ENCODE measurements at regions not wholly inside any gene's neighbourhood (a gene's known extent, or its start where the extent isn't known, plus 50 kb on each side); places are given as distances from the start of the nearest gene placed in this dataset.

- ChIA-PET POLR2A (ENCODE audit: low non-redundant PET) (no interaction called here), CTCF (no interaction called here)
- TF ChIP-seq CTCF (conservative IDR thresholded peaks at IDR 0.05; ENCODE audit: low read depth): no peak
- H3K27ac ChIP-seq: no peak overlapping the region
- no peak for DNase-seq (ENCODE audit: low spot score)
Measured at GRCh38 chr6:100322886-100323285, 141.8 kb downstream of the SIM1 start.

DNA sequence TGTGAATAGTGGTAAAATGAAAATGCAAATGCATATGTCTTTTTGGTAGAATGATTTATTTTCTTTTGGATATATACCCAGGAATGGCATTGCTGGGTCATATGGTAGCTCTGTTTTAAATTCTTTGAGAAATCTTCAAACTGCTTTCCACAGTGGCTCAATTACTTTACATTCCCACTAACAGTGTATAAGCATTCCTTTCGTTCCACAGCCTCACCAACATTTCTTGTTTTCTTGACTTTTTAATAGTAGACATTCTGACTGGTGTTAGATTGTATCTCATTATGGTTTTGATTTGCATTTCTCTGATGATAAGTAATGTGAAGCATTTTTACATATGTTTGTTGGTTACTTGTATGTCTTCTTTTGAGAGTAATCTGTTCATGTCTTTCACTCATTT is 144.0 kb downstream of the SIM1 start:
- H3K27ac ChIP-seq: no peak overlapping the region
- DNase-seq (ENCODE audit: low spot score): no peak
- no peak for TF ChIP-seq CTCF (conservative IDR thresholded peaks at IDR 0.05; ENCODE audit: low read depth)
- POLR2A ChIA-PET (ENCODE audit: low non-redundant PET): no interaction called here
- CTCF ChIA-PET: interaction anchor here (0.9 kb wide), 1 partner anchor 16 kb away, joined by 3 read pairs; no protein-coding TSS in a partner anchor

DNA sequence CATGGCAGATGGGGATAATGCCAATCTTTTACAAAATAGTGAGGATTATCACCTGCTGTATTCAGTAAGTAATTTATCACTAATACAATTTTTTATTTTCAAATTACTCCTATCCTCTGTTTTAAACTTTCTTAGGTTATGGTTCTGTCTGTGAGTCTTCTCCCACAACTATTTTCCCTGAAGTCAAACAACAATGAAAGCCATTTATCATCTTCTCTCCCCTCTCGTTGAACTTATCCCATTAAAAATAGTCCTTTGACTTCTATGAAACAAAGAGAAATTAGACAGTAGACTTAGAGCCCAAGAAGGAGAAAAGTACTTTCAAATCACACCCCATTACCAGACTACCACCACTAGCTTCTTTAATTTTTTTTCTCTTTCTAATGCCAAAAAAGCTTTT is 147.7 kb downstream of the SIM1 start:
- TF ChIP-seq CTCF (conservative IDR thresholded peaks at IDR 0.05; ENCODE audit: low read depth): no peak
- DNase-seq (ENCODE audit: low spot score): no peak
- POLR2A ChIA-PET (ENCODE audit: low non-redundant PET): no interaction called here

GRCh38 chr6:100314186-100314585 is 150.5 kb downstream of the SIM1 start:
- no peak for TF ChIP-seq CTCF (conservative IDR thresholded peaks at IDR 0.05; ENCODE audit: low read depth)
- CTCF ChIA-PET: interaction anchor here (0.6 kb wide), 1 partner anchor 197 kb away, joined by 3 read pairs; no protein-coding TSS in a partner anchor
- POLR2A ChIA-PET (ENCODE audit: low non-redundant PET): no interaction called here

More for the DNA sequence above, 147.7 kb downstream of the SIM1 start:
- H3K27ac ChIP-seq: no peak overlapping the region
- CTCF ChIA-PET: interaction anchor here (0.6 to 1.0 kb wide), 3 partner anchors 12 to 202 kb away, joined by 3 to 6 read pairs (median 3); no protein-coding TSS in a partner anchor

GRCh38 chr6:100311707-100312251 is 152.9 kb downstream of the SIM1 start:
- POLR2A ChIA-PET (ENCODE audit: low non-redundant PET): no interaction called here
- CTCF ChIA-PET: no interaction called here

More at GRCh38 chr6:100314186-100314585, 150.5 kb downstream of the SIM1 start:
- no peak overlapping the region for H3K27ac ChIP-seq
- DNase-seq (ENCODE audit: low spot score): no peak

DNA sequence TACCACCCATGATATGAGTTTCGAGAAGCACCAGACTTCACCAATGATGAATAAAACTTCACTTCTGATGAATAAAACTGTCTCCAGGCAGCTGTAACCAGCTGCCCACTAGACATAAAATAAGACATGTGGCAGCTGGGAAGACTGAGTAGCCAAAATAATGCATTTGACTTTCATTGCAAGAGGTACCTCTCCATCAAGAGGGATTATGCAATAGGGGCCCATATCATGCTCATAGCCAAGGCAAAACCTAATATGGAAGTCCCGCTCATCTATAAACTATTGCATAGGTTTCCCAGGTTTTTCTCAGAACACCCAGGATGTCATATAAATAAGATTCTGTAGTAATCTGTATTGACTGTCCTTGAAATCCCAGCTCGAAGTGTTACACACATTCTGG is 155.5 kb downstream of the SIM1 start:
- no peak overlapping the region for H3K27ac ChIP-seq
- ChIA-PET POLR2A (ENCODE audit: low non-redundant PET) (no interaction called here), CTCF (no interaction called here)
- no peak for TF ChIP-seq CTCF (conservative IDR thresholded peaks at IDR 0.05; ENCODE audit: low read depth)
- DNase-seq (ENCODE audit: low spot score): no peak

More at GRCh38 chr6:100311707-100312251, 152.9 kb downstream of the SIM1 start:
- no peak overlapping the region for H3K27ac ChIP-seq
- no peak for TF ChIP-seq CTCF (conservative IDR thresholded peaks at IDR 0.05; ENCODE audit: low read depth)
- no peak for DNase-seq (ENCODE audit: low spot score)
